GM23248 (cell line): ENCODE measurements at regions not wholly inside any gene's neighbourhood (a gene's known extent, or its start where the extent isn't known, plus 50 kb on each side); places are given as distances from the start of the nearest gene placed in this dataset.

ENCODE experiments used
- DNase-seq: peaks from one replicate; pipeline ENCODE4 v3.0.0-alpha.2; 2015
- H2AFZ ChIP-seq: fragments of 200-600 bp; sonication (generic); 2 replicates; pipeline ENCODE4 v1.6.1; 2016; ENCODE audit warnings: antibody characterized with exemption
- H3F3A ChIP-seq: fragments of 200-600 bp; sonication (generic); 2 replicates; pipeline ENCODE4 v1.6.1; 2016; ENCODE audit warnings: mild to moderate bottlenecking, antibody characterized with exemption, mixed run types; ENCODE audit not compliant: insufficient read depth
- H3K27ac ChIP-seq: fragments of 200-600 bp; sonication (generic); 2 replicates; pipeline ENCODE4 v1.5.1; 2016; ENCODE audit warnings: mild to moderate bottlenecking
- H3K27me3 ChIP-seq: fragments of 200-600 bp; sonication (generic); replicated peaks from 2 replicates; pipeline ENCODE4 v1.6.1; 2016; ENCODE audit warnings: mild to moderate bottlenecking; ENCODE audit not compliant: insufficient read depth
- H3K36me3 ChIP-seq: fragments of 200-600 bp; sonication (generic); 2 replicates; pipeline ENCODE4 v1.6.1; 2016; ENCODE audit warnings: low read depth, mild to moderate bottlenecking
- H3K4me1 ChIP-seq: fragments of 200-600 bp; sonication (generic); 2 replicates; pipeline ENCODE4 v1.6.1; 2016; ENCODE audit warnings: mild to moderate bottlenecking; ENCODE audit not compliant: insufficient read depth
- H3K4me2 ChIP-seq: fragments of 200-600 bp; sonication (generic); one replicate; pipeline ENCODE4 v1.6.1; 2016; ENCODE audit warnings: mild to moderate bottlenecking; ENCODE audit not compliant: unreplicated experiment
- H3K4me3 ChIP-seq: fragments of 200-600 bp; sonication (generic); 2 replicates; pipeline ENCODE4 v1.5.1; 2016; ENCODE audit warnings: mild to moderate bottlenecking
- H3K79me2 ChIP-seq: fragments of 200-600 bp; sonication (generic); 2 replicates; pipeline ENCODE4 v1.6.1; 2016; ENCODE audit warnings: mild to moderate bottlenecking; ENCODE audit not compliant: insufficient read depth
- H3K9ac ChIP-seq: fragments of 200-600 bp; sonication (generic); 2 replicates; pipeline ENCODE4 v1.6.1; 2016; ENCODE audit warnings: mild to moderate bottlenecking
- H3K9me2 ChIP-seq: fragments of 200-600 bp; sonication (generic); 2 replicates; pipeline ENCODE4 v1.6.1; 2016; ENCODE audit warnings: mixed run types, mild to moderate bottlenecking, moderate library complexity; ENCODE audit not compliant: insufficient read depth
- H3K9me3 ChIP-seq: fragments of 200-600 bp; sonication (generic); one replicate; pipeline ENCODE4 v1.6.1; 2017; ENCODE audit warnings: low read depth
- H4K20me1 ChIP-seq: fragments of 200-600 bp; sonication (generic); 2 replicates; pipeline ENCODE4 v1.6.0; 2016; ENCODE audit not compliant: insufficient read depth
- EZH2 ChIP-seq: fragments of 200-600 bp; sonication (generic); IDR thresholded peaks from 2 replicates; pipeline ENCODE4 v1.6.1; 2018; ENCODE audit warnings: antibody characterized with exemption, mild to moderate bottlenecking; ENCODE audit not compliant: insufficient read depth, poor library complexity, severe bottlenecking
- EZH2phosphoT487 ChIP-seq: fragments of 200-600 bp; sonication (generic); IDR thresholded peaks from 2 replicates; pipeline ENCODE4 v1.6.1; 2018; ENCODE audit warnings: antibody characterized with exemption, moderate library complexity, mild to moderate bottlenecking, low read depth; ENCODE audit not compliant: insufficient read depth
- WGBS, 2 experiments: methylation state at CpG; one replicate each; pipeline ENCODE4 v1.1.6; 2015 to 2017; ENCODE audit warnings: low lambda C conversion rate in 2 of 2, low coverage in 1 of 2; ENCODE audit errors: missing lambda C conversion rate in 2 of 2; 5-methylcytosine and 5-hydroxymethylcytosine counted together
- in situ Hi-C: fragments of 300-500 bp; cut with MboI; formaldehyde crosslinking; loops from 2 replicates; pipeline ENCODE4 v1.15.0; 2020

DNA sequence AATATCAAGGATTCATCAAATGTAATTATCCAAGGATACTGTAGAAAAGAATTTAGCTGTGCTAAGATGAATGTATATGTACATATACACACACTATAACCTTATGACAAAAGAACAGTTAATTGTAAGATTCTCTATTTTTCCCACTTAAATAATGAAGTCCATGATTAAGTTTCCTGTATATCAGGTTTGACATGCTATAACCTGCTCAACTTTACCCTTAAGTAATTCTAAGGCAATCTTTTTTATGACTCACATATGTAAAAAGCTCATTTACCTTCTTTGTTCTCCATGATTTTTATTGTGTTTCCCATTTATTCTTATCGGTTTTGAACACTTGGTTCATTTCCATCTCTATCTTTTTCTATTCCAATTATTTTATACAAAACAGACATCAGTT lies 1213.1 kb upstream of the SLC39A10 start:
- Histone ChIP-seq H2AFZ (no peak overlapping the region), H3K4me1 (no peaks in the 10 kb centered on the region), H3K9me2 (no peaks in the 10 kb centered on the region), H3K36me3 (no peaks in the 10 kb centered on the region), H3K79me2 (no peaks in the 10 kb centered on the region), H3K4me3 (no peak overlapping the region), H3K9ac (no peak overlapping the region), H4K20me1 (no peaks in the 10 kb centered on the region), H3K9me3 (no peaks in the 10 kb centered on the region), H3K4me2 (no peak overlapping the region), H3K27me3 (no peaks in the 10 kb centered on the region), H3K27ac (no peak overlapping the region), H3F3A (no peaks in the 10 kb centered on the region)
- 0% methylated on average over 1 of the region's 1 CpG for WGBS, 2 experiments
- in situ Hi-C loops, result no loop called here
- DNase-seq, result no peak
- TF ChIP-seq EZH2 (no peak), EZH2phosphoT487 (no peak)

DNA sequence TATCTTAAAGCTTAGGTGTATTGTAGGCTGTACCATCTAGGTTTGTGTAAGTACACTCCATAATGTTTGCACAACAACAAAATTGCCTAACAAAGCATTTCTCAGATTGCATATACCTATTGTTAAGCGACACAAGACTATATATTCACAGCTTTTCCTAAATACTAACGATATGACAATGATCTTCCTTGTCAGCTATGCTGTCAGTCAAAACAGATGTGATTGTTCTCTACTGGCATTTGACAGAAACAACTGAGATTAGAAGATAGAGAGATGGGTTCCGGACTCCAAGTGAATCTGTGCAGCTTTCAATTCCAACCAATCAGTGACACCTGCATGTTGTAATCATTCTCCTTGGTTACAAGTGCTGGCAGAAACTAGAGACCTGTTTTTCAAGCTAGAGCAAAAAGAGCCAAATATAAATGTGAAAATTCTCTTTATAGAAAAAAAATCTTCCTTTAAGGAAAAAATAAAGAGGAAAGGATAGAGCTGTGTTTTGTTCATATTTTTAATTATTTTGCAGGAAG lies 1232.3 kb upstream of the SLC39A10 start:
- Histone ChIP-seq H4K20me1 (no peaks in the 10 kb centered on the region), H3K27ac (no peak overlapping the region), H3K9me2 (no peaks in the 10 kb centered on the region), H2AFZ (no peak overlapping the region), H3K36me3 (no peaks in the 10 kb centered on the region), H3K4me2 (no peak overlapping the region), H3K9ac (no peak overlapping the region), H3K27me3 (no peaks in the 10 kb centered on the region), H3K4me3 (no peak overlapping the region), H3K79me2 (no peaks in the 10 kb centered on the region), H3F3A (no peaks in the 10 kb centered on the region), H3K9me3 (no peaks in the 10 kb centered on the region), H3K4me1 (no peaks in the 10 kb centered on the region)
- TF ChIP-seq EZH2phosphoT487 (no peak), EZH2 (no peak)
- 27 to 29% methylated on average over 3 of the region's 3 CpGs for WGBS, 2 experiments
- DNase-seq, result no peak
- in situ Hi-C loops, result no loop called here

GRCh38 chr2:194411221-194411620 lies 1245.8 kb upstream of the SLC39A10 start:
- no peak overlapping the region for H3K9ac ChIP-seq
- H3K27me3 ChIP-seq, result no peaks in the 10 kb centered on the region
- no peaks in the 10 kb centered on the region for H3F3A ChIP-seq
- no peaks in the 10 kb centered on the region for H3K79me2 ChIP-seq
- 16 to 20% methylated on average over 3 of the region's 3 CpGs for WGBS, 2 experiments
- H3K4me3 ChIP-seq, result no peak overlapping the region
- no peaks in the 10 kb centered on the region for H4K20me1 ChIP-seq
- H3K4me1 ChIP-seq, result no peaks in the 10 kb centered on the region
- H3K4me2 ChIP-seq, result no peak overlapping the region
- no peak overlapping the region for H3K27ac ChIP-seq
- in situ Hi-C loops, result no loop called here
- DNase-seq, result no peak
- no peaks in the 10 kb centered on the region for H3K9me2 ChIP-seq
- H3K36me3 ChIP-seq, result no peaks in the 10 kb centered on the region
- no peak overlapping the region for H2AFZ ChIP-seq
- no peaks in the 10 kb centered on the region for H3K9me3 ChIP-seq
- no peak for TF ChIP-seq EZH2phosphoT487
- no peak for TF ChIP-seq EZH2

GRCh38 chr2:194395818-194396217 lies 1261.2 kb upstream of the SLC39A10 start:
- Histone ChIP-seq H3K27me3 (no peaks in the 10 kb centered on the region), H3K4me3 (no peak overlapping the region), H3K27ac (no peak overlapping the region), H2AFZ (no peak overlapping the region), H3K9me2 (no peaks in the 10 kb centered on the region), H3K36me3 (no peaks in the 10 kb centered on the region), H3K4me1 (no peaks in the 10 kb centered on the region), H4K20me1 (no peaks in the 10 kb centered on the region), H3F3A (no peaks in the 10 kb centered on the region), H3K79me2 (no peaks in the 10 kb centered on the region), H3K4me2 (no peak overlapping the region), H3K9me3 (no peaks in the 10 kb centered on the region), H3K9ac (no peak overlapping the region)
- WGBS, 2 experiments, result 18 to 23% methylated on average over 3 of the region's 3 CpGs
- DNase-seq, result no peak
- in situ Hi-C loops, result no loop called here
- TF ChIP-seq EZH2phosphoT487 (no peak), EZH2 (no peak)

GRCh38 chr2:194385376-194385775 lies 1271.7 kb upstream of the SLC39A10 start:
- no peaks in the 10 kb centered on the region for H3K9me2 ChIP-seq
- no peak overlapping the region for H2AFZ ChIP-seq
- H3K9me3 ChIP-seq, result no peaks in the 10 kb centered on the region
- H3F3A ChIP-seq, result no peaks in the 10 kb centered on the region
- WGBS, 2 experiments, result 4 to 8% methylated on average over 1 of the region's 1 CpG
- no peak overlapping the region for H3K9ac ChIP-seq
- H3K27ac ChIP-seq, result no peak overlapping the region
- H3K36me3 ChIP-seq, result no peaks in the 10 kb centered on the region
- H3K79me2 ChIP-seq, result no peaks in the 10 kb centered on the region
- H3K4me2 ChIP-seq, result no peak overlapping the region
- H3K4me3 ChIP-seq, result no peak overlapping the region
- in situ Hi-C loops, result no loop called here
- TF ChIP-seq EZH2phosphoT487 (no peak), EZH2 (no peak)
- DNase-seq, result no peak
- H4K20me1 ChIP-seq, result no peaks in the 10 kb centered on the region
- H3K27me3 ChIP-seq, result no peaks in the 10 kb centered on the region
- no peaks in the 10 kb centered on the region for H3K4me1 ChIP-seq
